Calu3 (cell line): ENCODE measurements at regions not wholly inside any gene's neighbourhood (a gene's known extent, or its start where the extent isn't known, plus 50 kb on each side); places are given as distances from the start of the nearest gene placed in this dataset.

Experiments
- BruUV-seq: library from RNA; stranded (reverse); fragments of 400-500 nt; replicated peaks from 2 replicates; lab custom pipeline; 2021; lab: Mats Ljungman, UMichigan
- CTCF ChIA-PET: fragments of 300-600 bp; sonication (Branson Sonifier 250); formaldehyde crosslinking; loops from one replicate; lab custom pipeline; 2022; ENCODE audit warnings: antibody characterized with exemption; lab: Charles Lee
- DNase-seq: peaks from one replicate; pipeline ENCODE4 v3.0.0; 2022
- H3K27ac Mint-ChIP-seq: one replicate; pipeline ENCODE4 v1.8.0; 2022; ENCODE audit warnings: mixed read lengths; ENCODE audit not compliant: unreplicated experiment
- H3K27me3 Mint-ChIP-seq: one replicate; pipeline ENCODE4 v1.8.0; 2022; ENCODE audit warnings: mixed read lengths; ENCODE audit not compliant: unreplicated experiment
- H3K36me3 Mint-ChIP-seq: one replicate; pipeline ENCODE4 v1.8.0; 2022; ENCODE audit warnings: mild to moderate bottlenecking, moderate library complexity, mixed read lengths; ENCODE audit not compliant: insufficient read depth, unreplicated experiment
- H3K4me1 Mint-ChIP-seq: one replicate; pipeline ENCODE4 v1.8.0; 2022; ENCODE audit warnings: mild to moderate bottlenecking, low read depth, mixed read lengths; ENCODE audit not compliant: unreplicated experiment
- H3K4me3 Mint-ChIP-seq: one replicate; pipeline ENCODE4 v1.8.0; 2022; ENCODE audit warnings: mild to moderate bottlenecking, low read depth, moderate library complexity, mixed read lengths; ENCODE audit not compliant: unreplicated experiment
- H3K9me3 Mint-ChIP-seq: one replicate; pipeline ENCODE4 v1.8.0; 2022; ENCODE audit warnings: low read depth, mixed read lengths; ENCODE audit not compliant: unreplicated experiment
- CTCF ChIP-seq: fragments of 200-600 bp; IDR thresholded peaks from one replicate; pipeline ENCODE4 v1.8.0; 2022; ENCODE audit warnings: antibody characterized with exemption; ENCODE audit not compliant: unreplicated experiment
- intact Hi-C: fragments of 100-400 bp; cut with micrococcal nuclease; formaldehyde crosslinking; loops from one replicate; pipeline ENCODE4 v1.10.0; 2022; ENCODE audit not compliant: unreplicated experiment

- Mint-ChIP-seq H3K9me3 (peaks cover 2% of the 10 kb centered on the region), H3K27ac (no peak overlapping the region), H3K36me3 (no peaks in the 10 kb centered on the region), H3K4me1 (no peaks in the 10 kb centered on the region), H3K27me3 (no peaks in the 10 kb centered on the region), H3K4me3 (no peak overlapping the region)
- TF ChIP-seq CTCF = no peak
- CTCF ChIA-PET = no interaction called here
- BruUV-seq = no TSS peak
- intact Hi-C loops = no loop called here
- no peak for DNase-seq
Observed at GRCh38 chr11:106461839-106462545, 384.5 kb downstream of the AASDHPPT start.

GRCh38 chr11:106463154-106463553, 385.7 kb downstream of the AASDHPPT start:
- no peak for DNase-seq
- no TSS peak for BruUV-seq
- peaks cover 4% of the 10 kb centered on the region for H3K9me3 Mint-ChIP-seq
- H3K36me3 Mint-ChIP-seq = no peaks in the 10 kb centered on the region
- TF ChIP-seq CTCF = no peak
- CTCF ChIA-PET = interaction anchor here (0.7 kb wide), 1 partner anchor 423 kb away, joined by 3 read pairs; no protein-coding TSS in a partner anchor
- intact Hi-C loops = no loop called here
- H3K27ac Mint-ChIP-seq = no peak overlapping the region
- H3K27me3 Mint-ChIP-seq = no peaks in the 10 kb centered on the region
- no peak overlapping the region for H3K4me3 Mint-ChIP-seq
- H3K4me1 Mint-ChIP-seq = no peaks in the 10 kb centered on the region

- Mint-ChIP-seq H3K4me1 (no peaks in the 10 kb centered on the region), H3K27me3 (no peaks in the 10 kb centered on the region)
Observed at GRCh38 chr11:106463796-106464201, 386.3 kb downstream of the AASDHPPT start.

GRCh38 chr11:106464728-106465127, 387.3 kb downstream of the AASDHPPT start:
- H3K36me3 Mint-ChIP-seq = no peaks in the 10 kb centered on the region
- CTCF ChIA-PET = no interaction called here
- H3K27me3 Mint-ChIP-seq = no peaks in the 10 kb centered on the region
- H3K4me3 Mint-ChIP-seq = no peak overlapping the region
- no peak for DNase-seq
- BruUV-seq = no TSS peak
- H3K9me3 Mint-ChIP-seq = peaks cover 4% of the 10 kb centered on the region
- TF ChIP-seq CTCF = no peak
- no peak overlapping the region for H3K27ac Mint-ChIP-seq
- H3K4me1 Mint-ChIP-seq = no peaks in the 10 kb centered on the region
- intact Hi-C loops = no loop called here

More at GRCh38 chr11:106463796-106464201, 386.3 kb downstream of the AASDHPPT start:
- no peak for DNase-seq
- Mint-ChIP-seq H3K9me3 (peaks cover 4% of the 10 kb centered on the region), H3K4me3 (no peak overlapping the region), H3K36me3 (no peaks in the 10 kb centered on the region), H3K27ac (no peak overlapping the region)
- no TSS peak for BruUV-seq
- CTCF ChIA-PET = interaction anchor here (0.7 kb wide), 1 partner anchor 422 kb away, joined by 3 read pairs; no protein-coding TSS in a partner anchor
- no peak for TF ChIP-seq CTCF
- intact Hi-C loops = no loop called here
